IPS DF 6.9 (cell line): ENCODE measurements at regions not wholly inside any gene's neighbourhood (a gene's known extent, or its start where the extent isn't known, plus 50 kb on each side); places are given as distances from the start of the nearest gene placed in this dataset.

ENCODE experiments used
- DNase-seq: peaks from one replicate; pipeline ENCODE4 v3.0.0-alpha.2; 2013; ENCODE audit warnings: low read depth, low spot score
- H3K27ac ChIP-seq: one replicate; pipeline ENCODE4 v1.5.1; 2013; ENCODE audit warnings: low read length, control low read depth
- H3K27me3 ChIP-seq: 2 replicates; pipeline ENCODE4 v1.6.1; 2013; ENCODE audit warnings: mild to moderate bottlenecking, low read length; ENCODE audit not compliant: control insufficient read depth, insufficient read depth
- H3K36me3 ChIP-seq: 2 replicates; pipeline ENCODE4 v1.6.1; 2013; ENCODE audit warnings: low read length; ENCODE audit not compliant: control insufficient read depth, insufficient read depth
- H3K4me1 ChIP-seq: 2 replicates; pipeline ENCODE4 v1.6.1; 2013; ENCODE audit warnings: low read length; ENCODE audit not compliant: control insufficient read depth, insufficient read depth
- H3K4me3 ChIP-seq: 2 replicates; pipeline ENCODE4 v1.5.1; 2013; ENCODE audit warnings: mild to moderate bottlenecking, low read length
- H3K9me3 ChIP-seq: 2 replicates; pipeline ENCODE4 v1.6.1; 2013; ENCODE audit warnings: low read length, inconsistent platforms; ENCODE audit not compliant: control insufficient read depth, insufficient read depth
- WGBS: extraction: QIAGEN DNeasy Blood & Tissue Kit; methylation state at CpG from one replicate; pipeline ENCODE4 v1.1.7; 2013; ENCODE audit warnings: mixed read lengths, missing lambda C conversion rate; ENCODE audit not compliant: insufficient read length, insufficient coverage; 5-methylcytosine and 5-hydroxymethylcytosine counted together

- Histone ChIP-seq H3K4me3 (no peak overlapping the region), H3K9me3 (no peaks in the 10 kb centered on the region), H3K27me3 (no peaks in the 10 kb centered on the region), H3K27ac (no peak overlapping the region), H3K36me3 (no peaks in the 10 kb centered on the region), H3K4me1 (no peaks in the 10 kb centered on the region)
- no CpG with 5 or more reads among the region's 4 CpGs for WGBS
- DNase-seq, result no peak
These were observed 108.8 kb upstream of the MPP7 start for GRCh38 chr10:28411648-28412047.

- Histone ChIP-seq H3K4me1 (no peaks in the 10 kb centered on the region), H3K4me3 (no peak overlapping the region), H3K36me3 (no peaks in the 10 kb centered on the region), H3K27ac (no peak overlapping the region), H3K27me3 (no peaks in the 10 kb centered on the region), H3K9me3 (no peaks in the 10 kb centered on the region)
- no CpG with 5 or more reads among the region's 2 CpGs for WGBS
- DNase-seq, result no peak
These were observed 114.8 kb upstream of the WAC start for GRCh38 chr10:28418069-28418468.

- DNase-seq, result no peak
- H3K27me3 ChIP-seq, result no peaks in the 10 kb centered on the region
- no CpG with 5 or more reads among the region's 3 CpGs for WGBS
- no peaks in the 10 kb centered on the region for H3K9me3 ChIP-seq
- H3K36me3 ChIP-seq, result no peaks in the 10 kb centered on the region
- no peak overlapping the region for H3K27ac ChIP-seq
- H3K4me3 ChIP-seq, result no peak overlapping the region
- H3K4me1 ChIP-seq, result no peaks in the 10 kb centered on the region; the same call in 1 of the 2 replicates
These were observed 107.5 kb upstream of the WAC start for GRCh38 chr10:28425422-28425821.

GRCh38 chr10:28426392-28427159, 106.3 kb upstream of the WAC start:
- no peaks in the 10 kb centered on the region for H3K27me3 ChIP-seq
- no peaks in the 10 kb centered on the region for H3K9me3 ChIP-seq
- no peak for DNase-seq
- no peaks in the 10 kb centered on the region; the same call in 1 of the 2 replicates for H3K4me1 ChIP-seq
- no peak overlapping the region for H3K27ac ChIP-seq
- H3K4me3 ChIP-seq, result no peak overlapping the region
- H3K36me3 ChIP-seq, result no peaks in the 10 kb centered on the region

GRCh38 chr10:28427376-28427775, 105.5 kb upstream of the WAC start:
- H3K4me3 ChIP-seq, result no peak overlapping the region
- H3K9me3 ChIP-seq, result no peaks in the 10 kb centered on the region
- H3K27ac ChIP-seq, result no peak overlapping the region
- no CpG with 5 or more reads among the region's 5 CpGs for WGBS
- no peaks in the 10 kb centered on the region; the same call in 1 of the 2 replicates for H3K4me1 ChIP-seq
- no peaks in the 10 kb centered on the region for H3K27me3 ChIP-seq
- DNase-seq, result no peak
- no peaks in the 10 kb centered on the region for H3K36me3 ChIP-seq

- no peak for DNase-seq
- Histone ChIP-seq H3K27ac (no peak overlapping the region), H3K4me3 (no peak overlapping the region), H3K36me3 (no peaks in the 10 kb centered on the region), H3K9me3 (no peaks in the 10 kb centered on the region), H3K4me1 (no peaks in the 10 kb centered on the region; the same call in 1 of the 2 replicates), H3K27me3 (no peaks in the 10 kb centered on the region)
These were observed 103.9 kb upstream of the WAC start for GRCh38 chr10:28429045-28429444.

GRCh38 chr10:28429573-28430216, 103.2 kb upstream of the WAC start:
- no peaks in the 10 kb centered on the region for H3K27me3 ChIP-seq
- no peak for DNase-seq
- no CpG with 5 or more reads among the region's 3 CpGs for WGBS
- no peaks in the 10 kb centered on the region for H3K36me3 ChIP-seq
- no peaks in the 10 kb centered on the region for H3K9me3 ChIP-seq
- H3K4me3 ChIP-seq, result no peak overlapping the region
- H3K27ac ChIP-seq, result no peak overlapping the region
- H3K4me1 ChIP-seq, result no peaks in the 10 kb centered on the region; the same call in 1 of the 2 replicates

- DNase-seq, result peak; percentile 25
- Histone ChIP-seq H3K4me1 (no peaks in the 10 kb centered on the region; the same call in 1 of the 2 replicates), H3K9me3 (no peaks in the 10 kb centered on the region), H3K36me3 (no peaks in the 10 kb centered on the region), H3K27ac (no peak overlapping the region), H3K27me3 (no peaks in the 10 kb centered on the region), H3K4me3 (no peak overlapping the region)
- WGBS, result no CpG with 5 or more reads among the region's 5 CpGs
These were observed 101.8 kb upstream of the WAC start for GRCh38 chr10:28431139-28431538.

GRCh38 chr10:28432210-28432676, 100.7 kb upstream of the WAC start:
- no CpG with 5 or more reads among the region's 9 CpGs for WGBS
- Histone ChIP-seq H3K27me3 (no peaks in the 10 kb centered on the region), H3K4me3 (no peak overlapping the region), H3K4me1 (no peaks in the 10 kb centered on the region; the same call in 1 of the 2 replicates), H3K36me3 (no peaks in the 10 kb centered on the region), H3K9me3 (no peaks in the 10 kb centered on the region), H3K27ac (no peak overlapping the region)
- DNase-seq, result peak; percentile 35

- DNase-seq, result no peak
- Histone ChIP-seq H3K27ac (no peak overlapping the region), H3K27me3 (no peaks in the 10 kb centered on the region), H3K4me1 (no peaks in the 10 kb centered on the region; the same call in 1 of the 2 replicates), H3K36me3 (no peaks in the 10 kb centered on the region), H3K9me3 (no peaks in the 10 kb centered on the region), H3K4me3 (no peak overlapping the region)
- no CpG with 5 or more reads among the region's 4 CpGs for WGBS
These were observed 98.9 kb upstream of the WAC start for GRCh38 chr10:28434063-28434462.
